GM12878 (cell line): ENCODE measurements at regions not wholly inside any gene's neighbourhood (a gene's known extent, or its start where the extent isn't known, plus 50 kb on each side); places are given as distances from the start of the nearest gene placed in this dataset.

ENCODE experiments used
- ATAC-seq: fragments of 200-7000 bp; cut with Tn5 transposase; 3 replicates; pipeline ENCODE4 v1.9.1; 2020; ENCODE audit warnings: mild to moderate bottlenecking, moderate library complexity
- BruUV-seq: library from RNA; stranded (reverse); fragments of 400-500 nt; replicated peaks from 2 replicates; lab custom pipeline; 2021; lab: Mats Ljungman, UMichigan
- CTCF ChIA-PET: fragments of 300-600 bp; sonication (Branson Sonifier 250); formaldehyde crosslinking; extraction: SDS; loops from one replicate; lab custom pipeline; 2021; ENCODE audit warnings: inconsistent platforms; lab: Yijun Ruan, JAX
- POLR2A ChIA-PET: fragments of 350-600 bp; formaldehyde crosslinking; extraction: SDS; loops from one replicate; lab custom pipeline; 2021; ENCODE audit warnings: inconsistent platforms; lab: Charles Lee
- RAD21 ChIA-PET: fragments of 300-600 bp; sonication (Branson Sonifier 250); formaldehyde crosslinking; loops from one replicate; lab custom pipeline; 2023; ENCODE audit warnings: antibody characterized with exemption; ENCODE audit not compliant: unreplicated experiment; lab: Charles Lee
- SMC1A ChIA-PET: fragments of 300-600 bp; sonication (Branson Sonifier 250); formaldehyde crosslinking; loops from one replicate; lab custom pipeline; 2023; ENCODE audit not compliant: unreplicated experiment, uncharacterized antibody; lab: Charles Lee
- DNase-seq: peaks from one replicate; pipeline ENCODE4 v3.0.0-alpha.2; 2011; ENCODE audit warnings: low read depth, low spot score
- FAIRE-seq: peaks from 3 replicates; lab custom pipeline; 2011; peaks lifted over from hg19 to GRCh38; lab: Jason Lieb, UNC
- H2AFZ ChIP-seq: 2 replicates; pipeline ENCODE4 v1.6.0; 2011; ENCODE audit warnings: low read depth, low read length, control low read depth; ENCODE audit not compliant: control insufficient read depth
- H3K27ac ChIP-seq: 2 replicates; pipeline ENCODE4 v1.5.1; 2011; ENCODE audit warnings: control low read depth; ENCODE audit not compliant: control insufficient read depth, insufficient read depth
- H3K27me3 ChIP-seq, 2 experiments: replicated peaks in 1 of 2; 2 replicates each; pipeline versions ENCODE4 v1.6.0 to v1.6.1; 2011; ENCODE audit warnings: low read length in 1 of 2; ENCODE audit not compliant: control insufficient read depth in 2 of 2, insufficient read depth in 2 of 2
- H3K36me3 ChIP-seq, 2 experiments: 2 replicates each; pipeline ENCODE4 v1.5.1; 2011; ENCODE audit warnings: low read length in 1 of 2; ENCODE audit not compliant: control insufficient read depth in 2 of 2, insufficient read depth in 2 of 2
- H3K4me1 ChIP-seq: 2 replicates; pipeline ENCODE4 v1.6.1; 2011; ENCODE audit warnings: mild to moderate bottlenecking, low read length, moderate library complexity, mixed read lengths; ENCODE audit not compliant: control insufficient read depth, insufficient read depth
- H3K4me2 ChIP-seq: 2 replicates; pipeline ENCODE4 v1.6.0; 2011; ENCODE audit warnings: control low read depth; ENCODE audit not compliant: control insufficient read depth, insufficient read depth
- H3K4me3 ChIP-seq: fragments of 200-600 bp; sonication (generic); 2 replicates; pipeline ENCODE4 v1.5.1; 2016
- H3K79me2 ChIP-seq: 2 replicates; pipeline ENCODE4 v1.6.0; 2011; ENCODE audit warnings: low read length; ENCODE audit not compliant: control insufficient read depth, insufficient read depth
- H3K9ac ChIP-seq: 2 replicates; pipeline ENCODE4 v1.8.0; 2011; ENCODE audit warnings: low read length, control low read depth, mixed read lengths; ENCODE audit not compliant: control insufficient read depth, insufficient read depth
- H3K9me3 ChIP-seq: replicated peaks from 3 replicates; pipeline ENCODE4 v1.5.1; 2011; ENCODE audit warnings: mild to moderate bottlenecking, low read length; ENCODE audit not compliant: control insufficient read depth, insufficient read depth
- H4K20me1 ChIP-seq: 2 replicates; pipeline ENCODE4 v1.6.0; 2011; ENCODE audit not compliant: control insufficient read depth, insufficient read depth
- BCL11A ChIP-seq: IDR thresholded peaks from 2 replicates; pipeline ENCODE4 v1.6.1; 2011; ENCODE audit warnings: low read depth, low read length
- CEBPB ChIP-seq, 2 experiments: fragments of 150-350 bp in 1 of 2; IDR thresholded peaks; 2 replicates each; pipeline ENCODE4 v1.6.1; 2012 to 2014; ENCODE audit warnings: low read depth in 2 of 2, low read length in 2 of 2, borderline replicate concordance in 1 of 2, inconsistent platforms in 1 of 2
- CHD1 ChIP-seq: IDR thresholded peaks from 2 replicates; pipeline ENCODE4 v1.6.1; 2012; ENCODE audit warnings: low read depth, low read length, improper control_type of control experiment
- CREB1 ChIP-seq: IDR thresholded peaks from 2 replicates; pipeline ENCODE4 v1.6.1; 2012; ENCODE audit warnings: low read depth, mild to moderate bottlenecking, inconsistent platforms
- EZH2 ChIP-seq: IDR thresholded peaks from 2 replicates; pipeline ENCODE4 v1.6.1; 2012; ENCODE audit warnings: low read depth, mild to moderate bottlenecking, control low read depth, inconsistent platforms, low read length, borderline replicate concordance; ENCODE audit not compliant: control insufficient read depth
- NFYA ChIP-seq: IDR thresholded peaks from 2 replicates; pipeline ENCODE4 v1.6.1; 2011; ENCODE audit warnings: low read depth, mild to moderate bottlenecking, low read length, improper control_type of control experiment, borderline replicate concordance
- NR2F1 ChIP-seq: fragments of 450-650 bp; conservative IDR thresholded peaks from 2 replicates; pipeline ENCODE4 v1.6.1; 2017; ENCODE audit warnings: mild to moderate bottlenecking
- POU2F2 ChIP-seq: IDR thresholded peaks from 3 replicates; pipeline ENCODE4 v1.6.1; 2011; ENCODE audit warnings: low read depth, mild to moderate bottlenecking, low read length, borderline replicate concordance
- SIX5 ChIP-seq: IDR thresholded peaks from 2 replicates; pipeline ENCODE4 v1.6.1; 2011; ENCODE audit warnings: mild to moderate bottlenecking, low read depth, low read length, moderate library complexity; ENCODE audit not compliant: severe bottlenecking
- TBL1XR1 ChIP-seq: IDR thresholded peaks from 2 replicates; pipeline ENCODE4 v1.6.1; 2012; ENCODE audit warnings: low read depth, low read length, improper control_type of control experiment
- ZNF622 ChIP-seq: fragments of 450-650 bp; IDR thresholded peaks from 2 replicates; pipeline ENCODE4 v1.6.1; 2017; ENCODE audit warnings: mild to moderate bottlenecking, inconsistent platforms
- WGBS: methylation state at CpG from one replicate; pipeline ENCODE4 v1.1.6; 2016; ENCODE audit warnings: low lambda C conversion rate; ENCODE audit not compliant: insufficient replicate concordance, insufficient coverage; ENCODE audit errors: missing lambda C conversion rate; 5-methylcytosine and 5-hydroxymethylcytosine counted together
- in situ Hi-C: fragments of 300-500 bp; cut with MboI; formaldehyde crosslinking; loops from 9 replicates; pipeline ENCODE4 v1.14.3; 2018; ENCODE audit warnings: mixed read lengths
- intact Hi-C: fragments of 100-400 bp; cut with micrococcal nuclease; formaldehyde crosslinking; loops from one replicate; pipeline ENCODE4 v1.14.2; 2022; ENCODE audit not compliant: unreplicated experiment
- TF ChIP-seq, protein P1 (sequence below): fragments of 450-650 bp; IDR thresholded peaks from 2 replicates; pipeline ENCODE4 v1.6.1; 2018; ENCODE audit warnings: borderline replicate concordance, mild to moderate bottlenecking; ENCODE audit not compliant: partially characterized antibody
- TF ChIP-seq, protein P2 (sequence below): fragments of 450-650 bp; IDR thresholded peaks from 2 replicates; pipeline ENCODE4 v1.6.1; 2017; ENCODE audit warnings: mild to moderate bottlenecking
- TF ChIP-seq, protein P3 (sequence below): fragments of 450-650 bp; IDR thresholded peaks from 2 replicates; pipeline ENCODE4 v1.6.1; 2017; ENCODE audit warnings: antibody characterized with exemption, mild to moderate bottlenecking, moderate library complexity
- TF ChIP-seq, protein P4 (sequence below): fragments of 450-650 bp; IDR thresholded peaks from 2 replicates; pipeline ENCODE4 v1.6.1; 2014; ENCODE audit warnings: mild to moderate bottlenecking

DNA sequence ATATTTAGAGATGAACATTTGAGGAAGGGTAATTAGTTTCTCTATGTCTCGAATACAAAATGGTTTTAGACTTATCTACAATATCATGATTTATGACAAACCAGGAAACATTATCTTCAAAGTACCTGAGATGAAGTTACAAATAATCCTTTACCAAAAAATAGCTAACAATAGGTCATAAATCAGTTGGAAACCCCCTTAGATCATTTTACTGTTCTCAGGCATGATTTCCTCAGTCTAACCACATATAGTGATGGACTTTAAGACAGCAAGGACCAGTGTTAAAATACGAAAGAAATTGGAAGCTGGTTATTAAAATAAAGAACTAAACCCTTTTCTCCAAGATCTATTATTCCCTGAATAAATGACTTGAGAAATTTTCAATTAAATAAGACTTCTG, 235.4 kb downstream of the RASSF9 start:
- Histone ChIP-seq H4K20me1 (no peaks in the 10 kb centered on the region), H3K4me2 (no peak overlapping the region), H3K36me3 (no peaks in the 10 kb centered on the region), H3K27me3 (no peaks in the 10 kb centered on the region), H3K4me1 (no peaks in the 10 kb centered on the region), H3K79me2 (no peaks in the 10 kb centered on the region), H3K27ac (no peak overlapping the region), H3K9ac (no peak overlapping the region), H2AFZ (no peak overlapping the region), H3K9me3 (no peaks in the 10 kb centered on the region), H3K4me3 (no peak overlapping the region)
- BruUV-seq, result no TSS peak
- intact Hi-C loops (no loop called here), in situ Hi-C loops (no loop called here)
- ChIA-PET RAD21 (no interaction called here), POLR2A (no interaction called here), CTCF (interaction anchor here (0.6 to 1.2 kb wide), 2 partner anchors 40 to 125 kb away, joined by 3 read pairs; no protein-coding TSS in a partner anchor), SMC1A (no interaction called here)
- FAIRE-seq, result no peak
- WGBS, result 0% methylated on average over 2 of the region's 2 CpGs
- no peak for DNase-seq
- no peak for ATAC-seq
- TF ChIP-seq NR2F1 (no peak), TBL1XR1 (no peak), NFYA (no peak), CHD1 (no peak), BCL11A (no peak), CREB1 (no peak), POU2F2 (no peak), EZH2 (no peak), ZNF622 (no peak), CEBPB (IDR thresholded peaks at IDR 0.05; ENCODE audit: borderline replicate concordance in 1 of 2, low read depth in 2 of 2, low read length in 2 of 2) (no peak), SIX5 (no peak)
- TF ChIP-seq, protein P1, sequence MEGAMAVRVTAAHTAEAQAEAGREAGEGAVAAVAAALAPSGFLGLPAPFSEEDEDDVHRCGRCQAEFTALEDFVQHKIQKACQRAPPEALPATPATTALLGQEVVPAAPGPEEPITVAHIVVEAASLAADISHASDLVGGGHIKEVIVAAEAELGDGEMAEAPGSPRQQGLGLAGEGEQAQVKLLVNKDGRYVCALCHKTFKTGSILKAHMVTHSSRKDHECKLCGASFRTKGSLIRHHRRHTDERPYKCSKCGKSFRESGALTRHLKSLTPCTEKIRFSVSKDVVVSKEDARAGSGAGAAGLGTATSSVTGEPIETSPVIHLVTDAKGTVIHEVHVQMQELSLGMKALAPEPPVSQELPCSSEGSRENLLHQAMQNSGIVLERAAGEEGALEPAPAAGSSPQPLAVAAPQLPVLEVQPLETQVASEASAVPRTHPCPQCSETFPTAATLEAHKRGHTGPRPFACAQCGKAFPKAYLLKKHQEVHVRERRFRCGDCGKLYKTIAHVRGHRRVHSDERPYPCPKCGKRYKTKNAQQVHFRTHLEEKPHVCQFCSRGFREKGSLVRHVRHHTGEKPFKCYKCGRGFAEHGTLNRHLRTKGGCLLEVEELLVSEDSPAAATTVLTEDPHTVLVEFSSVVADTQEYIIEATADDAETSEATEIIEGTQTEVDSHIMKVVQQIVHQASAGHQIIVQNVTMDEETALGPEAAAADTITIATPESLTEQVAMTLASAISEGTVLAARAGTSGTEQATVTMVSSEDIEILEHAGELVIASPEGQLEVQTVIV, result no peak
- TF ChIP-seq, protein P2, sequence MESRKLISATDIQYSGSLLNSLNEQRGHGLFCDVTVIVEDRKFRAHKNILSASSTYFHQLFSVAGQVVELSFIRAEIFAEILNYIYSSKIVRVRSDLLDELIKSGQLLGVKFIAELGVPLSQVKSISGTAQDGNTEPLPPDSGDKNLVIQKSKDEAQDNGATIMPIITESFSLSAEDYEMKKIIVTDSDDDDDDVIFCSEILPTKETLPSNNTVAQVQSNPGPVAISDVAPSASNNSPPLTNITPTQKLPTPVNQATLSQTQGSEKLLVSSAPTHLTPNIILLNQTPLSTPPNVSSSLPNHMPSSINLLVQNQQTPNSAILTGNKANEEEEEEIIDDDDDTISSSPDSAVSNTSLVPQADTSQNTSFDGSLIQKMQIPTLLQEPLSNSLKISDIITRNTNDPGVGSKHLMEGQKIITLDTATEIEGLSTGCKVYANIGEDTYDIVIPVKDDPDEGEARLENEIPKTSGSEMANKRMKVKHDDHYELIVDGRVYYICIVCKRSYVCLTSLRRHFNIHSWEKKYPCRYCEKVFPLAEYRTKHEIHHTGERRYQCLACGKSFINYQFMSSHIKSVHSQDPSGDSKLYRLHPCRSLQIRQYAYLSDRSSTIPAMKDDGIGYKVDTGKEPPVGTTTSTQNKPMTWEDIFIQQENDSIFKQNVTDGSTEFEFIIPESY, result no peak
- TF ChIP-seq, protein P3, sequence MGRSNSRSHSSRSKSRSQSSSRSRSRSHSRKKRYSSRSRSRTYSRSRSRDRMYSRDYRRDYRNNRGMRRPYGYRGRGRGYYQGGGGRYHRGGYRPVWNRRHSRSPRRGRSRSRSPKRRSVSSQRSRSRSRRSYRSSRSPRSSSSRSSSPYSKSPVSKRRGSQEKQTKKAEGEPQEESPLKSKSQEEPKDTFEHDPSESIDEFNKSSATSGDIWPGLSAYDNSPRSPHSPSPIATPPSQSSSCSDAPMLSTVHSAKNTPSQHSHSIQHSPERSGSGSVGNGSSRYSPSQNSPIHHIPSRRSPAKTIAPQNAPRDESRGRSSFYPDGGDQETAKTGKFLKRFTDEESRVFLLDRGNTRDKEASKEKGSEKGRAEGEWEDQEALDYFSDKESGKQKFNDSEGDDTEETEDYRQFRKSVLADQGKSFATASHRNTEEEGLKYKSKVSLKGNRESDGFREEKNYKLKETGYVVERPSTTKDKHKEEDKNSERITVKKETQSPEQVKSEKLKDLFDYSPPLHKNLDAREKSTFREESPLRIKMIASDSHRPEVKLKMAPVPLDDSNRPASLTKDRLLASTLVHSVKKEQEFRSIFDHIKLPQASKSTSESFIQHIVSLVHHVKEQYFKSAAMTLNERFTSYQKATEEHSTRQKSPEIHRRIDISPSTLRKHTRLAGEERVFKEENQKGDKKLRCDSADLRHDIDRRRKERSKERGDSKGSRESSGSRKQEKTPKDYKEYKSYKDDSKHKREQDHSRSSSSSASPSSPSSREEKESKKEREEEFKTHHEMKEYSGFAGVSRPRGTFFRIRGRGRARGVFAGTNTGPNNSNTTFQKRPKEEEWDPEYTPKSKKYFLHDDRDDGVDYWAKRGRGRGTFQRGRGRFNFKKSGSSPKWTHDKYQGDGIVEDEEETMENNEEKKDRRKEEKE, result no peak
- TF ChIP-seq, protein P4, sequence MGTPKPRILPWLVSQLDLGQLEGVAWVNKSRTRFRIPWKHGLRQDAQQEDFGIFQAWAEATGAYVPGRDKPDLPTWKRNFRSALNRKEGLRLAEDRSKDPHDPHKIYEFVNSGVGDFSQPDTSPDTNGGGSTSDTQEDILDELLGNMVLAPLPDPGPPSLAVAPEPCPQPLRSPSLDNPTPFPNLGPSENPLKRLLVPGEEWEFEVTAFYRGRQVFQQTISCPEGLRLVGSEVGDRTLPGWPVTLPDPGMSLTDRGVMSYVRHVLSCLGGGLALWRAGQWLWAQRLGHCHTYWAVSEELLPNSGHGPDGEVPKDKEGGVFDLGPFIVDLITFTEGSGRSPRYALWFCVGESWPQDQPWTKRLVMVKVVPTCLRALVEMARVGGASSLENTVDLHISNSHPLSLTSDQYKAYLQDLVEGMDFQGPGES, result no peak
